ENCODE measurements at regions not wholly inside any gene's neighbourhood (a gene's known extent, or its start where the extent isn't known, plus 50 kb on each side); places are given as distances from the start of the nearest gene placed in this dataset.

- H2BK120ac ChIP-seq (replicated peaks; ENCODE audit: low read depth, low read length) = no peak overlapping the region
- H2BK12ac ChIP-seq (ENCODE audit: low read depth, low read length) = no peak overlapping the region
- H3K14ac ChIP-seq (ENCODE audit: insufficient read length) = no peak overlapping the region
- TF ChIP-seq CEBPB (IDR thresholded peaks at IDR 0.05; ENCODE audit: low read depth, low read length) (peak; percentile 76), EGR1 (IDR thresholded peaks at IDR 0.05; ENCODE audit: borderline replicate concordance, low read depth, low read length) (no peak)
- 83% methylated on average over 6 of the region's 6 CpGs; no CpG with 5 or more reads in 1 of the 2 experiments for WGBS, 2 experiments (ENCODE audit: extremely low coverage in 1 of 2, insufficient coverage in 1 of 2, insufficient read length in 1 of 2, insufficient replicate concordance in 2 of 2, low coverage in 1 of 2, low lambda C conversion rate in 2 of 2, missing lambda C conversion rate in 1 of 2)
- no peak for DNase-seq (ENCODE audit: low read depth in 1 of 2, low spot score in 2 of 2)
- no peak overlapping the region for H3K4me2 ChIP-seq (ENCODE audit: insufficient read depth in 1 of 2, low read depth in 2 of 2, low read length in 2 of 2)
- no peak overlapping the region for H2AFZ ChIP-seq (ENCODE audit: low read length)
- H3K79me2 ChIP-seq (ENCODE audit: control insufficient read depth in 1 of 2, insufficient read depth in 2 of 2, low read length in 2 of 2) = no peaks in the 10 kb centered on the region
- H4K91ac ChIP-seq (replicated peaks; ENCODE audit: insufficient read length, low read length) = no peak overlapping the region
- H3K18ac ChIP-seq (ENCODE audit: extremely low read depth, low read length) = no peak overlapping the region
- H3K23me2 ChIP-seq (ENCODE audit: low read depth, low read length) = no peaks in the 10 kb centered on the region
- H2BK20ac ChIP-seq (ENCODE audit: low read length) = no peak overlapping the region
- no peaks in the 10 kb centered on the region for H3K9me3 ChIP-seq (ENCODE audit: insufficient read depth in 2 of 2, low read depth in 1 of 2, low read length in 1 of 2)
- H2AK5ac ChIP-seq (ENCODE audit: low read depth, low read length) = no peak overlapping the region
- H3K9ac ChIP-seq (replicated peaks in 1 of 4; ENCODE audit: extremely low read depth in 1 of 4, low read depth in 3 of 4, low read length in 3 of 4) = no peak overlapping the region
- H4K5ac ChIP-seq (ENCODE audit: insufficient read length, low read depth, low read length) = no peak overlapping the region
- no peaks in the 10 kb centered on the region for H3K36me3 ChIP-seq (ENCODE audit: control insufficient read depth in 2 of 4, insufficient read depth in 4 of 4, low read length in 3 of 4)
- H3K4me1 ChIP-seq (replicated peaks in 1 of 4; ENCODE audit: control insufficient read depth in 3 of 4, insufficient read depth in 4 of 4, low read length in 3 of 4) = no peaks in the 10 kb centered on the region
- H4K8ac ChIP-seq (ENCODE audit: extremely low read depth, insufficient read depth, low read length) = no peak overlapping the region
- FAIRE-seq = no peak
- no peak overlapping the region for H3K23ac ChIP-seq (ENCODE audit: insufficient read length)
- no peak overlapping the region for H3K27ac ChIP-seq (ENCODE audit: low read depth, low read length)
- no peak overlapping the region for H3K56ac ChIP-seq (replicated peaks; ENCODE audit: insufficient read length, low read depth, low read length)
- H3K4me3 ChIP-seq (ENCODE audit: extremely low read depth in 1 of 4, insufficient read depth in 2 of 4, low read depth in 3 of 4, low read length in 4 of 4) = no peak overlapping the region
- no peaks in the 10 kb centered on the region for H3K79me1 ChIP-seq (ENCODE audit: low read depth, low read length)
- H2BK5ac ChIP-seq (ENCODE audit: low read depth, low read length) = no peak overlapping the region
- CTCF ChIA-PET (ENCODE audit: partially characterized antibody) = interaction anchor here (0.6 kb wide), 1 partner anchor 8 kb away, joined by 3 read pairs; no protein-coding TSS in a partner anchor
- no peak overlapping the region for H2BK15ac ChIP-seq (ENCODE audit: low read length)
- H3K4ac ChIP-seq (replicated peaks; ENCODE audit: insufficient read length, low read depth, low read length) = no peak overlapping the region
- POLR2A ChIA-PET (ENCODE audit: partially characterized antibody) = no interaction called here
- H4K20me1 ChIP-seq (replicated peaks in 1 of 2; ENCODE audit: control insufficient read depth in 1 of 2, insufficient read depth in 2 of 2, low read length in 2 of 2) = no peaks in the 10 kb centered on the region
- no peaks in the 10 kb centered on the region for H3K27me3 ChIP-seq (replicated peaks in 1 of 4; ENCODE audit: control insufficient read depth in 3 of 4, extremely low read depth in 1 of 4, insufficient read depth in 3 of 4, low read length in 3 of 4)
Observed at GRCh38 chr10:106506526-106507283, 657.8 kb downstream of the SORCS1 start.
